Tibial nerve (tissue), 4 donors: ENCODE measurements at regions not wholly inside any gene's neighbourhood (a gene's known extent, or its start where the extent isn't known, plus 50 kb on each side); places are given as distances from the start of the nearest gene placed in this dataset.

Experiments used
- DNase-seq, 2 donors: peaks; one replicate each; pipeline ENCODE4 v3.0.0-alpha.2; 2019; ENCODE audit warnings: low spot score in 2 of 2
- H3K27ac ChIP-seq, 4 donors: fragments of 200-600 bp; sonication (generic) in 3 of 4; one replicate each; pipeline ENCODE4 v1.5.1; 2017 to 2019; ENCODE audit warnings: mild to moderate bottlenecking in 1 of 4
- H3K27me3 ChIP-seq, 2 donors: fragments of 200-600 bp; sonication (generic) in 1 of 2; one replicate each; pipeline versions ENCODE4 v1.5.1 to v1.6.0; 2017 to 2019
- H3K36me3 ChIP-seq, 3 donors: fragments of 200-600 bp; sonication (generic); one replicate each; pipeline ENCODE4 v1.5.1; 2018 to 2019
- H3K4me1 ChIP-seq, 4 donors: fragments of 200-600 bp; sonication (generic) in 3 of 4; one replicate each; pipeline ENCODE4 v1.5.1; 2017 to 2019
- H3K4me3 ChIP-seq, 4 donors: fragments of 200-600 bp; sonication (generic) in 3 of 4; one replicate each; pipeline ENCODE4 v1.5.1; 2017 to 2019; ENCODE audit warnings: mild to moderate bottlenecking in 1 of 4, moderate library complexity in 1 of 4
- H3K9me3 ChIP-seq, 4 donors: fragments of 200-600 bp; sonication (generic) in 3 of 4; one replicate each; pipeline ENCODE4 v1.5.1; 2017 to 2019
- CTCF ChIP-seq, 5 experiments: fragments of 200-600 bp in 3 of 5; fragments of 450-650 bp in 2 of 5; sonication (generic) in 3 of 5; IDR thresholded peaks; one replicate each; pipeline ENCODE4 v1.5.1; 2016 to 2019; ENCODE audit warnings: antibody characterized with exemption in 5 of 5, mild to moderate bottlenecking in 3 of 5, moderate library complexity in 2 of 5
- EP300 ChIP-seq, 2 donors: sonication (generic); formaldehyde crosslinking; IDR thresholded peaks; one replicate each; pipeline ENCODE4 v1.6.1; 2017; ENCODE audit warnings: antibody characterized with exemption in 2 of 2, mild to moderate bottlenecking in 1 of 2
- POLR2A ChIP-seq, 2 donors: fragments of 450-650 bp; IDR thresholded peaks; one replicate each; pipeline ENCODE4 v1.6.1; 2017; ENCODE audit warnings: antibody characterized with exemption in 2 of 2, mild to moderate bottlenecking in 2 of 2, moderate library complexity in 2 of 2
- WGBS, 2 donors: methylation state at CpG; one replicate each; pipeline ENCODE4 v1.1.5; 2018; 5-methylcytosine and 5-hydroxymethylcytosine counted together

GRCh38 chr20:51269671-51270070 is 246.8 kb upstream of the KCNG1 start:
- no peak for DNase-seq
- no peak for TF ChIP-seq POLR2A (IDR thresholded peaks at IDR 0.05)
- no peak for TF ChIP-seq EP300 (IDR thresholded peaks at IDR 0.05)
- no peak for TF ChIP-seq CTCF (IDR thresholded peaks at IDR 0.05)
- WGBS, 2 donors, result 82 to 85% methylated on average over 4 of the region's 4 CpGs
- Histone ChIP-seq H3K36me3 (no peaks in the 10 kb centered on the region), H3K4me3 (no peak overlapping the region), H3K4me1 (no peaks in the 10 kb centered on the region), H3K27me3 (no peaks in the 10 kb centered on the region), H3K9me3 (peaks cover 0 to 13% (median 0%) of the 10 kb centered on the region in 4 donors), H3K27ac (no peak overlapping the region)

- TF ChIP-seq EP300 (IDR thresholded peaks at IDR 0.05) (no peak), CTCF (IDR thresholded peaks at IDR 0.05) (no peak), POLR2A (IDR thresholded peaks at IDR 0.05) (no peak)
- no peak overlapping the region for H3K4me3 ChIP-seq
- WGBS, 2 donors, result 91 to 99% methylated on average over 7 of the region's 7 CpGs
- DNase-seq, result no peak
- no peaks in the 10 kb centered on the region for H3K36me3 ChIP-seq
- no peak overlapping the region for H3K27ac ChIP-seq
- H3K4me1 ChIP-seq, result no peaks in the 10 kb centered on the region
- no peaks in the 10 kb centered on the region for H3K27me3 ChIP-seq
- H3K9me3 ChIP-seq, result peaks cover 0 to 13% (median 0%) of the 10 kb centered on the region in 4 donors
Measured at GRCh38 chr20:51267679-51268078, 244.8 kb upstream of the KCNG1 start.

- Histone ChIP-seq H3K4me1 (no peaks in the 10 kb centered on the region), H3K27ac (no peak overlapping the region), H3K36me3 (no peaks in the 10 kb centered on the region), H3K4me3 (no peak overlapping the region), H3K9me3 (peaks cover 0 to 12% (median 0%) of the 10 kb centered on the region in 4 donors), H3K27me3 (no peaks in the 10 kb centered on the region)
- TF ChIP-seq EP300 (IDR thresholded peaks at IDR 0.05) (no peak), POLR2A (IDR thresholded peaks at IDR 0.05) (no peak), CTCF (IDR thresholded peaks at IDR 0.05) (no peak)
- DNase-seq, result no peak
- 87 to 97% methylated on average over 6 to 7 of the region's 7 CpGs for WGBS, 2 donors
Measured at GRCh38 chr20:51266353-51266752, 243.4 kb upstream of the KCNG1 start.

- DNase-seq, result no peak
- TF ChIP-seq EP300 (IDR thresholded peaks at IDR 0.05) (no peak), POLR2A (IDR thresholded peaks at IDR 0.05) (no peak), CTCF (IDR thresholded peaks at IDR 0.05) (no peak)
- H3K27ac ChIP-seq, result no peak overlapping the region
- peaks cover 0 to 3% (median 0%) of the 10 kb centered on the region in 4 donors for H3K9me3 ChIP-seq
- H3K27me3 ChIP-seq, result no peaks in the 10 kb centered on the region
- no peaks in the 10 kb centered on the region for H3K4me1 ChIP-seq
- 62 to 74% methylated on average over 1 of the region's 1 CpG for WGBS, 2 donors
- no peaks in the 10 kb centered on the region for H3K36me3 ChIP-seq
- H3K4me3 ChIP-seq, result no peak overlapping the region
Measured at GRCh38 chr20:51265361-51265760, 242.5 kb upstream of the KCNG1 start.

- H3K27me3 ChIP-seq, result no peaks in the 10 kb centered on the region
- DNase-seq, result no peak
- WGBS, 2 donors, result 70 to 74% methylated on average over 9 of the region's 9 CpGs
- H3K36me3 ChIP-seq, result no peaks in the 10 kb centered on the region
- TF ChIP-seq POLR2A (IDR thresholded peaks at IDR 0.05), result no peak
- TF ChIP-seq EP300 (IDR thresholded peaks at IDR 0.05), result no peak
- TF ChIP-seq CTCF (IDR thresholded peaks at IDR 0.05), result no peak
- no peaks in the 10 kb centered on the region for H3K4me1 ChIP-seq
- no peak overlapping the region for H3K4me3 ChIP-seq
- no peaks in the 10 kb centered on the region for H3K9me3 ChIP-seq
- H3K27ac ChIP-seq, result no peak overlapping the region
Measured at GRCh38 chr20:51262240-51262639, 239.3 kb upstream of the KCNG1 start.
